ENCODE measurements at regions not wholly inside any gene's neighbourhood (a gene's known extent, or its start where the extent isn't known, plus 50 kb on each side); places are given as distances from the start of the nearest gene placed in this dataset.

GRCh38 chr12:27177706-27178105 is 66.4 kb upstream of the STK38L start (continued):
- TF ChIP-seq MAX (IDR thresholded peaks at IDR 0.05) = no peak

GRCh38 chr12:27178255-27178654 is 65.8 kb upstream of the STK38L start:
- H3K9ac ChIP-seq (ENCODE audit: low read length) = no peak overlapping the region
- no peaks in the 10 kb centered on the region for H3K36me3 ChIP-seq (ENCODE audit: control insufficient read depth in 1 of 2, insufficient read depth in 2 of 2, low read length in 2 of 2)
- no TSS peak for BruUV-seq (replicated peaks)
- ChIA-PET CTCF (no interaction called here), POLR2A (no interaction called here), RAD21 (ENCODE audit: low non-redundant PET in 1 of 2, low total read pairs in 2 of 2, uncharacterized antibody in 2 of 2, unreplicated experiment in 2 of 2) (no interaction called here)
- H3K27me3 ChIP-seq (ENCODE audit: insufficient read depth, low read length) = no peaks in the 10 kb centered on the region
- intact Hi-C loops (cut with micrococcal nuclease) = no loop called here
- H3K4me1 ChIP-seq (ENCODE audit: control insufficient read depth in 1 of 2, insufficient read depth in 2 of 2, low read length in 2 of 2) = peaks cover 20 to 41% of the 10 kb centered on the region in 2 experiments
- H3K4me3 ChIP-seq (replicated peaks in 1 of 2; ENCODE audit: low read depth in 1 of 2, low read length in 2 of 2) = no peak overlapping the region
- H3K4me2 ChIP-seq (ENCODE audit: low read length) = no peak overlapping the region
- H3K9me3 ChIP-seq (ENCODE audit: control insufficient read depth in 1 of 2, insufficient read depth in 1 of 2, low read depth in 1 of 2, low read length in 2 of 2) = no peaks in the 10 kb centered on the region
- no peak for DNase-seq (ENCODE audit: low read depth, low spot score)
- no peaks in the 10 kb centered on the region for H3K9me2 ChIP-seq (ENCODE audit: insufficient read depth)
- no peaks in the 10 kb centered on the region for H4K20me1 ChIP-seq (ENCODE audit: insufficient read depth)
- no peaks in the 10 kb centered on the region for H3K79me2 ChIP-seq (ENCODE audit: insufficient read depth, low read length)
- TF ChIP-seq EZH2phosphoT487 (IDR thresholded peaks at IDR 0.05; ENCODE audit: borderline replicate concordance) (no peak), ZBTB33 (IDR thresholded peaks at IDR 0.05; ENCODE audit: extremely low read depth, insufficient replicate concordance, low read length) (no peak), SRF (IDR thresholded peaks at IDR 0.05; ENCODE audit: low read depth) (no peak), REST (IDR thresholded peaks at IDR 0.05; ENCODE audit: low read depth) (no peak), MAX (IDR thresholded peaks at IDR 0.05) (no peak), YY1 (IDR thresholded peaks at IDR 0.05; ENCODE audit: extremely low read depth, insufficient replicate concordance, low read depth, low read length) (no peak), ZFX (IDR thresholded peaks at IDR 0.05) (no peak), ATF3 (IDR thresholded peaks at IDR 0.05) (no peak), POLR2AphosphoS5 (IDR thresholded peaks at IDR 0.05; ENCODE audit: low read depth, low read length) (no peak), ZNF274 (IDR thresholded peaks at IDR 0.05; ENCODE audit: low read depth, low read length) (no peak), EZH2 (IDR thresholded peaks at IDR 0.05) (no peak), CEBPB (IDR thresholded peaks at IDR 0.05; ENCODE audit: low read depth) (no peak)
- no peak overlapping the region for H2AFZ ChIP-seq (ENCODE audit: low read depth, low read length, poor library complexity, severe bottlenecking)
- no peak for ATAC-seq
- H3K27ac ChIP-seq (ENCODE audit: low read depth, low read length) = no peak overlapping the region

Measured in HCT116 (cell line).